Keratinocyte (primary cell): ENCODE measurements at regions not wholly inside any gene's neighbourhood (a gene's known extent, or its start where the extent isn't known, plus 50 kb on each side); places are given as distances from the start of the nearest gene placed in this dataset.

Source experiments
- DNase-seq: peaks from one replicate; pipeline ENCODE4 v3.0.0-alpha.2; 2011; ENCODE audit warnings: low read depth, missing footprints, low spot score
- FAIRE-seq: peaks from 2 replicates; lab custom pipeline; 2011; peaks lifted over from hg19 to GRCh38; lab: Jason Lieb, UNC
- H2AFZ ChIP-seq: 2 replicates; pipeline ENCODE4 v1.6.0; 2012; ENCODE audit warnings: low read length, control low read depth, inconsistent platforms; ENCODE audit not compliant: control insufficient read depth
- H3K27ac ChIP-seq: 2 replicates; pipeline ENCODE4 v1.5.1; 2011; ENCODE audit warnings: low read length; ENCODE audit not compliant: control insufficient read depth, insufficient read depth
- H3K27me3 ChIP-seq: 3 replicates; pipeline ENCODE4 v1.6.0; 2011; ENCODE audit warnings: low read length; ENCODE audit not compliant: control insufficient read depth, insufficient read depth; ENCODE audit errors: extremely low read depth
- H3K36me3 ChIP-seq, 2 experiments: 2 replicates in 1 of 2; 3 replicates in 1 of 2; pipeline ENCODE4 v1.5.1; 2011; ENCODE audit warnings: low read length in 2 of 2, mild to moderate bottlenecking in 1 of 2; ENCODE audit not compliant: control insufficient read depth in 2 of 2, insufficient read depth in 2 of 2; ENCODE audit errors: extremely low read depth in 1 of 2
- H3K4me1 ChIP-seq: 3 replicates; pipeline ENCODE4 v1.5.1; 2011; ENCODE audit warnings: low read length; ENCODE audit not compliant: control insufficient read depth, insufficient read depth; ENCODE audit errors: extremely low read depth
- H3K4me2 ChIP-seq: 3 replicates; pipeline ENCODE4 v1.6.0; 2011; ENCODE audit warnings: low read depth, low read length; ENCODE audit not compliant: control insufficient read depth, insufficient read depth; ENCODE audit errors: extremely low read depth
- H3K4me3 ChIP-seq, 3 experiments: fragments of 200-600 bp in 1 of 3; sonication (generic) in 1 of 3; 2 replicates in 2 of 3; 3 replicates in 1 of 3; pipeline ENCODE4 v1.5.1; 2011 to 2016; ENCODE audit warnings: low read length in 3 of 3, mild to moderate bottlenecking in 3 of 3, control low read depth in 2 of 3, inconsistent platforms in 1 of 3, low read depth in 1 of 3, mixed read lengths in 1 of 3, mixed run types in 1 of 3, moderate library complexity in 1 of 3; ENCODE audit not compliant: control insufficient read depth in 2 of 3, insufficient read depth in 2 of 3; ENCODE audit errors: extremely low read depth in 1 of 3
- H3K79me2 ChIP-seq: 2 replicates; pipeline ENCODE4 v1.6.0; 2012; ENCODE audit warnings: low read length; ENCODE audit not compliant: control insufficient read depth, insufficient read depth
- H3K9ac ChIP-seq: 3 replicates; pipeline ENCODE4 v1.6.0; 2011; ENCODE audit warnings: low read length; ENCODE audit not compliant: control insufficient read depth, insufficient read depth; ENCODE audit errors: extremely low read depth
- H3K9me1 ChIP-seq: 3 replicates; pipeline ENCODE4 v1.6.0; 2011; ENCODE audit warnings: low read length; ENCODE audit not compliant: control insufficient read depth, insufficient read depth; ENCODE audit errors: extremely low read depth
- H3K9me3 ChIP-seq: 2 replicates; pipeline ENCODE4 v1.5.1; 2012; ENCODE audit warnings: low read depth, low read length; ENCODE audit not compliant: control insufficient read depth
- H4K20me1 ChIP-seq: 3 replicates; pipeline ENCODE4 v1.6.0; 2011; ENCODE audit warnings: low read length; ENCODE audit not compliant: control insufficient read depth, insufficient read depth; ENCODE audit errors: extremely low read depth
- CTCF ChIP-seq, 3 experiments: IDR thresholded peaks in 1 of 3; conservative IDR thresholded peaks in 1 of 3; optimal IDR thresholded peaks in 1 of 3; 2 replicates in 2 of 3; 3 replicates in 1 of 3; pipeline versions ENCODE3 to v1.5.1; 2011; ENCODE audit warnings: low read length in 3 of 3, mild to moderate bottlenecking in 3 of 3, moderate library complexity in 2 of 3, control low read depth in 1 of 3, inconsistent platforms in 1 of 3; ENCODE audit not compliant: insufficient read depth in 2 of 3; ENCODE audit errors: extremely low read depth in 1 of 3
- EZH2 ChIP-seq: IDR thresholded peaks from one replicate; pipeline ENCODE4 v1.6.1; 2012; ENCODE audit warnings: inconsistent platforms, mild to moderate bottlenecking, low read length, moderate library complexity
- dilution Hi-C: fragments of 300-500 bp; cut with MboI; formaldehyde crosslinking; loops from one replicate; pipeline ENCODE4 v1.7.0; 2020; ENCODE audit warnings: low sequenced_read_pairs; ENCODE audit not compliant: extremely low pct_ligation_motif_present

GRCh38 chr10:84607044-84607443, 278.7 kb downstream of the CCSER2 start:
- Histone ChIP-seq H3K27me3 (no peaks in the 10 kb centered on the region), H3K27ac (no peak overlapping the region)
- FAIRE-seq = no peak

GRCh38 chr10:84607523-84607922, 279.1 kb downstream of the CCSER2 start:
- H3K79me2 ChIP-seq = no peaks in the 10 kb centered on the region
- no peaks in the 10 kb centered on the region for H3K36me3 ChIP-seq
- no peak overlapping the region for H2AFZ ChIP-seq
- DNase-seq (no peak), FAIRE-seq (no peak)
- no peak overlapping the region for H3K9ac ChIP-seq
- no peaks in the 10 kb centered on the region for H3K9me3 ChIP-seq
- no peaks in the 10 kb centered on the region for H3K27me3 ChIP-seq
- H3K9me1 ChIP-seq = no peaks in the 10 kb centered on the region
- H4K20me1 ChIP-seq = no peaks in the 10 kb centered on the region
- H3K4me2 ChIP-seq = no peak overlapping the region
- H3K4me1 ChIP-seq = no peaks in the 10 kb centered on the region
- no peak overlapping the region for H3K4me3 ChIP-seq
- dilution Hi-C loops = no loop called here
- H3K27ac ChIP-seq = no peak overlapping the region
- TF ChIP-seq EZH2 (no peak), CTCF (optimal IDR thresholded peaks at IDR 0.05 in 1 of 3, IDR thresholded peaks at IDR 0.05 in 1 of 3, conservative IDR thresholded peaks at IDR 0.05 in 1 of 3; ENCODE audit: extremely low read depth in 1 of 3, insufficient read depth in 2 of 3, low read length in 3 of 3) (no peak)

More at GRCh38 chr10:84607044-84607443, 278.7 kb downstream of the CCSER2 start:
- no peak overlapping the region for H2AFZ ChIP-seq
- TF ChIP-seq EZH2 = no peak
- no peak for TF ChIP-seq CTCF (optimal IDR thresholded peaks at IDR 0.05 in 1 of 3, IDR thresholded peaks at IDR 0.05 in 1 of 3, conservative IDR thresholded peaks at IDR 0.05 in 1 of 3; ENCODE audit: extremely low read depth in 1 of 3, insufficient read depth in 2 of 3, low read length in 3 of 3)
- no peaks in the 10 kb centered on the region for H3K9me1 ChIP-seq
- H4K20me1 ChIP-seq = no peaks in the 10 kb centered on the region
- no peak for DNase-seq
- dilution Hi-C loops = no loop called here
- H3K9ac ChIP-seq = no peak overlapping the region
- no peaks in the 10 kb centered on the region for H3K9me3 ChIP-seq
- H3K36me3 ChIP-seq = no peaks in the 10 kb centered on the region
- no peak overlapping the region for H3K4me2 ChIP-seq
- no peak overlapping the region for H3K4me3 ChIP-seq
- H3K79me2 ChIP-seq = no peaks in the 10 kb centered on the region
- H3K4me1 ChIP-seq = no peaks in the 10 kb centered on the region
